H9 (cell line): ENCODE measurements at regions not wholly inside any gene's neighbourhood (a gene's known extent, or its start where the extent isn't known, plus 50 kb on each side); places are given as distances from the start of the nearest gene placed in this dataset.
"Not testable (repeated sequence)": the region's sequence is repeated elsewhere in the genome, so short reads cannot be mapped to it uniquely, and the experiment has no call there.

Experiments used
- DNase-seq: peaks from one replicate; pipeline ENCODE4 v3.0.0-alpha.2; 2017
- H2AFZ ChIP-seq: one replicate; pipeline ENCODE4 v1.6.1; 2013; ENCODE audit warnings: mild to moderate bottlenecking, low read length, control low read depth, moderate library complexity
- H2AK5ac ChIP-seq: 2 replicates; pipeline ENCODE4 v1.6.1; 2013; ENCODE audit warnings: low read length, control low read depth, mixed read lengths; ENCODE audit not compliant: insufficient read length
- H2BK120ac ChIP-seq: one replicate; pipeline ENCODE4 v1.6.1; 2013; ENCODE audit warnings: low read depth, mild to moderate bottlenecking, low read length, control low read depth, inconsistent platforms; ENCODE audit not compliant: poor library complexity, severe bottlenecking
- H2BK12ac ChIP-seq: 2 replicates; pipeline ENCODE4 v1.6.1; 2013; ENCODE audit warnings: low read length, control low read depth, mixed read lengths, low read depth; ENCODE audit not compliant: insufficient read length
- H2BK15ac ChIP-seq: 2 replicates; pipeline ENCODE4 v1.6.1; 2013; ENCODE audit warnings: low read depth, low read length, control low read depth
- H2BK20ac ChIP-seq: one replicate; pipeline ENCODE4 v1.6.1; 2013; ENCODE audit warnings: low read depth, mild to moderate bottlenecking, low read length, control low read depth, inconsistent platforms; ENCODE audit not compliant: poor library complexity, severe bottlenecking
- H2BK5ac ChIP-seq: 2 replicates; pipeline ENCODE4 v1.6.1; 2013; ENCODE audit warnings: low read length, control low read depth, mixed read lengths; ENCODE audit not compliant: insufficient read length
- H3K14ac ChIP-seq: 2 replicates; pipeline ENCODE4 v1.6.1; 2013; ENCODE audit warnings: low read length, control low read depth; ENCODE audit not compliant: insufficient read depth
- H3K18ac ChIP-seq: 2 replicates; pipeline ENCODE4 v1.6.1; 2013; ENCODE audit warnings: low read depth, mild to moderate bottlenecking, mixed read lengths, low read length, control low read depth; ENCODE audit not compliant: insufficient read length
- H3K23ac ChIP-seq: 2 replicates; pipeline ENCODE4 v1.6.1; 2013; ENCODE audit warnings: low read length, control low read depth, mixed read lengths, low read depth; ENCODE audit not compliant: insufficient read length
- H3K23me2 ChIP-seq: 2 replicates; pipeline ENCODE4 v1.6.1; 2013; ENCODE audit warnings: low read depth, mild to moderate bottlenecking, mixed read lengths, low read length, control low read depth; ENCODE audit not compliant: insufficient read length, poor library complexity, severe bottlenecking
- H3K27ac ChIP-seq: 2 replicates; pipeline ENCODE4 v1.5.1; 2013; ENCODE audit warnings: low read length, control low read depth, mixed read lengths, low read depth; ENCODE audit not compliant: insufficient read length
- H3K27me3 ChIP-seq: 2 replicates; pipeline ENCODE4 v1.6.1; 2013; ENCODE audit warnings: low read length, control low read depth, inconsistent platforms; ENCODE audit not compliant: insufficient read depth
- H3K4ac ChIP-seq: 2 replicates; pipeline ENCODE4 v1.6.1; 2013; ENCODE audit warnings: low read depth, mild to moderate bottlenecking, control low read depth, inconsistent platforms, low read length, moderate library complexity
- H3K4me1 ChIP-seq: 2 replicates; pipeline ENCODE4 v1.6.1; 2013; ENCODE audit warnings: low read length, control low read depth, inconsistent platforms; ENCODE audit not compliant: insufficient read depth
- H3K4me2 ChIP-seq: 2 replicates; pipeline ENCODE4 v1.6.1; 2013; ENCODE audit warnings: low read length, control low read depth, mixed read lengths; ENCODE audit not compliant: insufficient read length, insufficient read depth
- H3K56ac ChIP-seq: 2 replicates; pipeline ENCODE4 v1.6.1; 2013; ENCODE audit warnings: low read depth, mild to moderate bottlenecking, mixed read lengths, low read length, control low read depth; ENCODE audit not compliant: insufficient read length
- H3K79me1 ChIP-seq: 2 replicates; pipeline ENCODE4 v1.6.1; 2013; ENCODE audit warnings: low read depth, mild to moderate bottlenecking, moderate library complexity, low read length, control low read depth, inconsistent platforms; ENCODE audit not compliant: insufficient read depth, poor library complexity, severe bottlenecking
- H3K79me2 ChIP-seq: 2 replicates; pipeline ENCODE4 v1.6.1; 2013; ENCODE audit warnings: low read length, control low read depth, inconsistent platforms; ENCODE audit not compliant: insufficient read depth
- H3K9ac ChIP-seq: 2 replicates; pipeline ENCODE4 v1.6.1; 2013; ENCODE audit warnings: low read length, control low read depth, mixed read lengths; ENCODE audit not compliant: insufficient read length; ENCODE audit errors: extremely low read depth
- H3K9me3 ChIP-seq: one replicate; pipeline ENCODE4 v1.6.1; 2013; ENCODE audit warnings: low read depth, low read length, inconsistent platforms; ENCODE audit not compliant: control insufficient read depth
- H3T11ph ChIP-seq: one replicate; pipeline ENCODE4 v1.6.1; 2013; ENCODE audit warnings: mild to moderate bottlenecking, low read length, control low read depth, inconsistent platforms
- H4K20me1 ChIP-seq: one replicate; pipeline ENCODE4 v1.6.1; 2013; ENCODE audit not compliant: control insufficient read depth, insufficient read length, insufficient read depth
- H4K5ac ChIP-seq: 2 replicates; pipeline ENCODE4 v1.6.1; 2013; ENCODE audit warnings: low read depth, mild to moderate bottlenecking, mixed read lengths, low read length, control low read depth; ENCODE audit not compliant: insufficient read length
- H4K8ac ChIP-seq: replicated peaks from 2 replicates; pipeline ENCODE4 v1.6.1; 2013; ENCODE audit warnings: low read length, control low read depth, mixed read lengths, low read depth; ENCODE audit not compliant: insufficient read length
- H4K91ac ChIP-seq: 2 replicates; pipeline ENCODE4 v1.6.1; 2013; ENCODE audit warnings: low read depth, mild to moderate bottlenecking, moderate library complexity, mixed read lengths, low read length, control low read depth; ENCODE audit not compliant: insufficient read length
- H3K27ac Mint-ChIP-seq, 3 experiments: 2 replicates in 2 of 3; 3 replicates in 1 of 3; pipeline ENCODE4 v1.8.0; 2020 to 2021; ENCODE audit warnings: mixed read lengths in 3 of 3, mild to moderate bottlenecking in 1 of 3, moderate library complexity in 1 of 3
- H3K27me3 Mint-ChIP-seq: 2 replicates; pipeline ENCODE4 v1.8.0; 2021; ENCODE audit warnings: low read depth, mild to moderate bottlenecking, moderate library complexity, mixed read lengths
- H3K36me3 Mint-ChIP-seq, 3 experiments: 2 replicates in 2 of 3; 3 replicates in 1 of 3; pipeline ENCODE4 v1.8.0; 2020 to 2021; ENCODE audit warnings: low read depth in 3 of 3, mixed read lengths in 3 of 3; ENCODE audit not compliant: insufficient read depth in 1 of 3
- H3K4me1 Mint-ChIP-seq, 2 experiments: 2 replicates each; pipeline ENCODE4 v1.8.0; 2020; ENCODE audit warnings: mixed read lengths in 2 of 2
- H3K4me3 Mint-ChIP-seq, 2 experiments: 2 replicates in 1 of 2; 3 replicates in 1 of 2; pipeline ENCODE4 v1.8.0; 2020 to 2021; ENCODE audit warnings: mild to moderate bottlenecking in 2 of 2, mixed read lengths in 2 of 2, moderate library complexity in 1 of 2
- H3K9me3 Mint-ChIP-seq, 2 experiments: 2 replicates in 1 of 2; 3 replicates in 1 of 2; pipeline ENCODE4 v1.8.0; 2020; ENCODE audit warnings: mild to moderate bottlenecking in 2 of 2, mixed read lengths in 2 of 2, moderate library complexity in 1 of 2
- WGBS: extraction: QIAGEN DNeasy Blood & Tissue Kit; methylation state at CpG from one replicate; pipeline ENCODE4 v1.1.7; 2013; ENCODE audit warnings: missing lambda C conversion rate, low lambda C conversion rate, mixed read lengths; ENCODE audit not compliant: insufficient read length; ENCODE audit errors: extremely low coverage; 5-methylcytosine and 5-hydroxymethylcytosine counted together
- TF ChIP-seq, protein P1 (sequence below): fragments of 200-600 bp; sonication (generic); conservative IDR thresholded peaks from 3 replicates; pipeline ENCODE4 v1.8.0; 2021; ENCODE audit warnings: antibody characterized with exemption, mild to moderate bottlenecking

DNA sequence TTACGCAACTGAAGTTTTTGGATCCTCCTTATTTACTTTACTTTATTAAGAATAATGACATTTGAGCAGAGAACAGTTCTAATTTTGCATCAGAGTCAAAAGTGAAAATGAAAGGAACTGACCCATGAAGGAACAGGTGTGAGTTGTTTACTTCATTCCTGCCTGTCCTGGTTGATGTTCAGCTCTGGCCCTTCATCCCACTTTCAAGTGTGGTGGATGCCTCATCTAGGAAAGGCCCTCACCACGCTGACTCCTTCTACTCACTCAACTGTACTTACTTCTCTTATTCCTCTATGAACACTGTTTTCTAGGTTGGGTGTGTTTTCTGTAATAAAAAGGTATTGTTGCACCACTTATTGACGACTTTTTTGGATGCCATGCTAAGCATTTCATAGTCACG is 61.8 kb upstream of the PLEKHG4B start:
- H2BK12ac ChIP-seq = no peak overlapping the region
- H2AFZ ChIP-seq = no peak overlapping the region
- H3K23me2 ChIP-seq = no peaks in the 10 kb centered on the region
- H2BK15ac ChIP-seq = no peak overlapping the region
- H3T11ph ChIP-seq = no peak overlapping the region
- H3K56ac ChIP-seq = no peak overlapping the region
- H3K27me3 ChIP-seq = no peaks in the 10 kb centered on the region
- Mint-ChIP-seq H3K4me1 (no peaks in the 10 kb centered on the region), H3K4me3 (no peak overlapping the region), H3K27ac (no peak overlapping the region), H3K36me3 (peaks cover 0 to 3% (median 3%) of the 10 kb centered on the region in 3 experiments; a peak in 1 of 7 replicates), H3K27me3 (peaks cover 69% of the 10 kb centered on the region), H3K9me3 (peaks cover 11% of the 10 kb centered on the region in 2 experiments; a peak in 4 of 5 replicates)
- no peak overlapping the region for H4K5ac ChIP-seq
- no peak overlapping the region for H3K4me2 ChIP-seq
- H2AK5ac ChIP-seq = no peak overlapping the region
- no peaks in the 10 kb centered on the region for H3K4me1 ChIP-seq
- no peak overlapping the region for H3K18ac ChIP-seq
- H3K14ac ChIP-seq = no peak overlapping the region
- H3K23ac ChIP-seq = no peak overlapping the region
- H3K9ac ChIP-seq = no peak overlapping the region
- H2BK20ac ChIP-seq = no peak overlapping the region
- H4K91ac ChIP-seq = no peak overlapping the region
- no peaks in the 10 kb centered on the region for H3K79me2 ChIP-seq
- H2BK5ac ChIP-seq = no peak overlapping the region
- H3K4ac ChIP-seq = no peak overlapping the region
- no peaks in the 10 kb centered on the region for H3K9me3 ChIP-seq
- DNase-seq = no peak
- H2BK120ac ChIP-seq = no peak overlapping the region
- no peaks in the 10 kb centered on the region for H3K79me1 ChIP-seq
- TF ChIP-seq, protein P1, sequence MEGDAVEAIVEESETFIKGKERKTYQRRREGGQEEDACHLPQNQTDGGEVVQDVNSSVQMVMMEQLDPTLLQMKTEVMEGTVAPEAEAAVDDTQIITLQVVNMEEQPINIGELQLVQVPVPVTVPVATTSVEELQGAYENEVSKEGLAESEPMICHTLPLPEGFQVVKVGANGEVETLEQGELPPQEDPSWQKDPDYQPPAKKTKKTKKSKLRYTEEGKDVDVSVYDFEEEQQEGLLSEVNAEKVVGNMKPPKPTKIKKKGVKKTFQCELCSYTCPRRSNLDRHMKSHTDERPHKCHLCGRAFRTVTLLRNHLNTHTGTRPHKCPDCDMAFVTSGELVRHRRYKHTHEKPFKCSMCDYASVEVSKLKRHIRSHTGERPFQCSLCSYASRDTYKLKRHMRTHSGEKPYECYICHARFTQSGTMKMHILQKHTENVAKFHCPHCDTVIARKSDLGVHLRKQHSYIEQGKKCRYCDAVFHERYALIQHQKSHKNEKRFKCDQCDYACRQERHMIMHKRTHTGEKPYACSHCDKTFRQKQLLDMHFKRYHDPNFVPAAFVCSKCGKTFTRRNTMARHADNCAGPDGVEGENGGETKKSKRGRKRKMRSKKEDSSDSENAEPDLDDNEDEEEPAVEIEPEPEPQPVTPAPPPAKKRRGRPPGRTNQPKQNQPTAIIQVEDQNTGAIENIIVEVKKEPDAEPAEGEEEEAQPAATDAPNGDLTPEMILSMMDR = no peak
- WGBS = no CpG with 5 or more reads among the region's 4 CpGs
- H4K8ac ChIP-seq = no peak overlapping the region
- no peak overlapping the region for H3K27ac ChIP-seq
- no peaks in the 10 kb centered on the region for H4K20me1 ChIP-seq

GRCh38 chr5:30556-30955 is 61.4 kb upstream of the PLEKHG4B start:
- H3K23me2 ChIP-seq, H3K36me3 Mint-ChIP-seq, H3K4ac ChIP-seq, H3K27me3 ChIP-seq, H4K20me1 ChIP-seq, H2AK5ac ChIP-seq, H2AFZ ChIP-seq, H3K14ac ChIP-seq, H3K4me3 Mint-ChIP-seq, H2BK20ac ChIP-seq, H4K91ac ChIP-seq, DNase-seq, H2BK5ac ChIP-seq, H3T11ph ChIP-seq, H2BK120ac ChIP-seq, H4K8ac ChIP-seq, H3K27ac Mint-ChIP-seq, H3K9ac ChIP-seq, H2BK15ac ChIP-seq, H3K9me3 ChIP-seq, H3K23ac ChIP-seq, H3K56ac ChIP-seq, H3K79me2 ChIP-seq, H3K18ac ChIP-seq, H2BK12ac ChIP-seq, H4K5ac ChIP-seq, H3K79me1 ChIP-seq, H3K4me2 ChIP-seq, H3K4me1 ChIP-seq, H3K27ac ChIP-seq, H3K4me1 Mint-ChIP-seq: not testable (repeated sequence)
- H3K27me3 Mint-ChIP-seq = peaks cover 72% of the 10 kb centered on the region
- H3K9me3 Mint-ChIP-seq = peaks cover 11% of the 10 kb centered on the region in 2 experiments; a peak in 4 of 5 replicates
- no CpG with 5 or more reads among the region's 6 CpGs for WGBS
